ENCODE measurements at regions not wholly inside any gene's neighbourhood (a gene's known extent, or its start where the extent isn't known, plus 50 kb on each side); places are given as distances from the start of the nearest gene placed in this dataset.

GRCh38 chr7:113389112-113389646 lies 270.8 kb upstream of the SMIM30 start:
- in situ Hi-C loops (cut with MboI; ENCODE audit: low sequenced_read_pairs) (no loop called here), intact Hi-C loops (cut with micrococcal nuclease) (no loop called here), dilution Hi-C loops (cut with HindIII; ENCODE audit: low sequenced_read_pairs, unreplicated experiment) (no loop called here)
- Histone ChIP-seq H3K36me3 (ENCODE audit: control insufficient read depth, insufficient read depth, low read length) (no peaks in the 10 kb centered on the region), H3K4ac (ENCODE audit: low read depth, low read length) (no peak overlapping the region), H3K9me1 (ENCODE audit: insufficient read depth, low read length) (no peaks in the 10 kb centered on the region), H3K18ac (ENCODE audit: low read depth, low read length) (no peak overlapping the region), H3K27me3 (ENCODE audit: control insufficient read depth, insufficient read depth, low read length) (no peaks in the 10 kb centered on the region; the same call in 1 of the 2 replicates), H3K4me3 (ENCODE audit: insufficient read depth, low read depth, low read length) (no peak overlapping the region), H3K56ac (ENCODE audit: extremely low read depth, insufficient read depth, low read length) (no peak overlapping the region), H3K23ac (ENCODE audit: low read depth, low read length) (no peak overlapping the region), H4K5ac (ENCODE audit: low read depth, low read length) (no peak overlapping the region), H4K20me1 (ENCODE audit: insufficient read depth, low read length) (no peaks in the 10 kb centered on the region), H3K4me2 (ENCODE audit: low read depth, low read length) (no peak overlapping the region), H2BK5ac (ENCODE audit: low read depth, low read length, poor library complexity, severe bottlenecking) (no peak overlapping the region), H2BK15ac (ENCODE audit: low read depth, low read length) (no peak overlapping the region), H4K91ac (ENCODE audit: insufficient read depth, low read depth, low read length) (no peak overlapping the region), H2AK5ac (ENCODE audit: low read depth, low read length) (no peak overlapping the region), H2BK20ac (ENCODE audit: low read depth, low read length) (no peak overlapping the region), H3K9me3 (ENCODE audit: control insufficient read depth, insufficient read depth, low read length) (no peaks in the 10 kb centered on the region), H2AFZ (replicated peaks; ENCODE audit: low read length, poor library complexity) (no peak overlapping the region), H3K9ac (ENCODE audit: low read depth, low read length) (no peak overlapping the region), H3K4me1 (ENCODE audit: control insufficient read depth, insufficient read depth, low read length) (no peaks in the 10 kb centered on the region), H2BK120ac (ENCODE audit: low read depth, low read length) (no peak overlapping the region), H3K79me1 (ENCODE audit: low read depth in 1 of 2, low read length in 2 of 2) (no peaks in the 10 kb centered on the region), H3K27ac (ENCODE audit: insufficient read depth, low read length) (no peak overlapping the region), H3K14ac (replicated peaks; ENCODE audit: low read depth, low read length) (no peak overlapping the region), H4K8ac (ENCODE audit: low read depth in 2 of 2, low read length in 2 of 2) (no peak overlapping the region), H2AK9ac (replicated peaks; ENCODE audit: low read depth, low read length, poor library complexity) (no peak overlapping the region)
- no TSS peak for BruUV-seq (replicated peaks)
- TF ChIP-seq MAFK (IDR thresholded peaks at IDR 0.05; ENCODE audit: low read depth, low read length) = no peak
- TF ChIP-seq ELK1 (IDR thresholded peaks at IDR 0.05; ENCODE audit: borderline replicate concordance, low read depth, low read length) = no peak
- no peak for TF ChIP-seq RFX5 (IDR thresholded peaks at IDR 0.05; ENCODE audit: low read depth, low read length)
- no peak for TF ChIP-seq USF2 (IDR thresholded peaks at IDR 0.05; ENCODE audit: low read depth, low read length)
- no peak for TF ChIP-seq BHLHE40 (IDR thresholded peaks at IDR 0.05; ENCODE audit: low read depth, low read length)
- TF ChIP-seq POLR2A (IDR thresholded peaks at IDR 0.05; ENCODE audit: low read depth, low read length) = no peak
- no peak for TF ChIP-seq MAZ (IDR thresholded peaks at IDR 0.05; ENCODE audit: borderline replicate concordance, low read depth, low read length)
- TF ChIP-seq MXI1 (IDR thresholded peaks at IDR 0.05; ENCODE audit: borderline replicate concordance, low read depth, low read length) = no peak
- no peak for TF ChIP-seq RCOR1 (IDR thresholded peaks at IDR 0.05; ENCODE audit: insufficient replicate concordance, low read length)
- TF ChIP-seq NFE2L2 (IDR thresholded peaks at IDR 0.05; ENCODE audit: low read depth, low read length) = no peak
- no peak for TF ChIP-seq FOS (IDR thresholded peaks at IDR 0.05; ENCODE audit: low read depth, low read length)
- TF ChIP-seq RAD21 (IDR thresholded peaks at IDR 0.05; ENCODE audit: low read length) = no peak
- POLR2A ChIA-PET (ENCODE audit: unreplicated experiment) = no interaction called here
- no peak for DNase-seq
- CTCF ChIA-PET = no interaction called here
- no peak for ATAC-seq (ENCODE audit: low read depth)
- no CpG with 5 or more reads among the region's 2 CpGs for WGBS, 2 experiments (ENCODE audit: extremely low coverage in 2 of 2, insufficient read length in 1 of 2)

All from IMR-90 (cell line).